GM12878 (cell line): ENCODE measurements at regions not wholly inside any gene's neighbourhood (a gene's known extent, or its start where the extent isn't known, plus 50 kb on each side); places are given as distances from the start of the nearest gene placed in this dataset.

ENCODE experiments used
- ATAC-seq: fragments of 200-7000 bp; cut with Tn5 transposase; 3 replicates; pipeline ENCODE4 v1.9.1; 2020; ENCODE audit warnings: mild to moderate bottlenecking, moderate library complexity
- BruUV-seq: library from RNA; stranded (reverse); fragments of 400-500 nt; replicated peaks from 2 replicates; lab custom pipeline; 2021; lab: Mats Ljungman, UMichigan
- CTCF ChIA-PET: fragments of 300-600 bp; sonication (Branson Sonifier 250); formaldehyde crosslinking; extraction: SDS; loops from one replicate; lab custom pipeline; 2021; ENCODE audit warnings: inconsistent platforms; lab: Yijun Ruan, JAX
- POLR2A ChIA-PET: fragments of 350-600 bp; formaldehyde crosslinking; extraction: SDS; loops from one replicate; lab custom pipeline; 2021; ENCODE audit warnings: inconsistent platforms; lab: Charles Lee
- RAD21 ChIA-PET: fragments of 300-600 bp; sonication (Branson Sonifier 250); formaldehyde crosslinking; loops from one replicate; lab custom pipeline; 2023; ENCODE audit warnings: antibody characterized with exemption; ENCODE audit not compliant: unreplicated experiment; lab: Charles Lee
- SMC1A ChIA-PET: fragments of 300-600 bp; sonication (Branson Sonifier 250); formaldehyde crosslinking; loops from one replicate; lab custom pipeline; 2023; ENCODE audit not compliant: unreplicated experiment, uncharacterized antibody; lab: Charles Lee
- DNase-seq: peaks from one replicate; pipeline ENCODE4 v3.0.0-alpha.2; 2011; ENCODE audit warnings: low read depth, low spot score
- FAIRE-seq: peaks from 3 replicates; lab custom pipeline; 2011; peaks lifted over from hg19 to GRCh38; lab: Jason Lieb, UNC
- H2AFZ ChIP-seq: 2 replicates; pipeline ENCODE4 v1.6.0; 2011; ENCODE audit warnings: low read depth, low read length, control low read depth; ENCODE audit not compliant: control insufficient read depth
- H3K27ac ChIP-seq: 2 replicates; pipeline ENCODE4 v1.5.1; 2011; ENCODE audit warnings: control low read depth; ENCODE audit not compliant: control insufficient read depth, insufficient read depth
- H3K27me3 ChIP-seq, 2 experiments: replicated peaks in 1 of 2; 2 replicates each; pipeline versions ENCODE4 v1.6.0 to v1.6.1; 2011; ENCODE audit warnings: low read length in 1 of 2; ENCODE audit not compliant: control insufficient read depth in 2 of 2, insufficient read depth in 2 of 2
- H3K36me3 ChIP-seq, 2 experiments: 2 replicates each; pipeline ENCODE4 v1.5.1; 2011; ENCODE audit warnings: low read length in 1 of 2; ENCODE audit not compliant: control insufficient read depth in 2 of 2, insufficient read depth in 2 of 2
- H3K4me1 ChIP-seq: 2 replicates; pipeline ENCODE4 v1.6.1; 2011; ENCODE audit warnings: mild to moderate bottlenecking, low read length, moderate library complexity, mixed read lengths; ENCODE audit not compliant: control insufficient read depth, insufficient read depth
- H3K4me2 ChIP-seq: 2 replicates; pipeline ENCODE4 v1.6.0; 2011; ENCODE audit warnings: control low read depth; ENCODE audit not compliant: control insufficient read depth, insufficient read depth
- H3K4me3 ChIP-seq: fragments of 200-600 bp; sonication (generic); 2 replicates; pipeline ENCODE4 v1.5.1; 2016
- H3K79me2 ChIP-seq: 2 replicates; pipeline ENCODE4 v1.6.0; 2011; ENCODE audit warnings: low read length; ENCODE audit not compliant: control insufficient read depth, insufficient read depth
- H3K9ac ChIP-seq: 2 replicates; pipeline ENCODE4 v1.8.0; 2011; ENCODE audit warnings: low read length, control low read depth, mixed read lengths; ENCODE audit not compliant: control insufficient read depth, insufficient read depth
- H3K9me3 ChIP-seq: replicated peaks from 3 replicates; pipeline ENCODE4 v1.5.1; 2011; ENCODE audit warnings: mild to moderate bottlenecking, low read length; ENCODE audit not compliant: control insufficient read depth, insufficient read depth
- H4K20me1 ChIP-seq: 2 replicates; pipeline ENCODE4 v1.6.0; 2011; ENCODE audit not compliant: control insufficient read depth, insufficient read depth
- CBFB ChIP-seq: IDR thresholded peaks from 2 replicates; pipeline ENCODE4 v1.6.1; 2016; ENCODE audit warnings: antibody characterized with exemption, low read depth
- CBX3 ChIP-seq: fragments of 200-600 bp; sonication (generic); IDR thresholded peaks from 2 replicates; pipeline ENCODE4 v1.6.1; 2016; ENCODE audit warnings: low read depth, borderline replicate concordance
- CEBPB ChIP-seq, 2 experiments: fragments of 150-350 bp in 1 of 2; IDR thresholded peaks; 2 replicates each; pipeline ENCODE4 v1.6.1; 2012 to 2014; ENCODE audit warnings: low read depth in 2 of 2, low read length in 2 of 2, borderline replicate concordance in 1 of 2, inconsistent platforms in 1 of 2
- JUND ChIP-seq: IDR thresholded peaks from 2 replicates; pipeline ENCODE4 v1.6.1; 2012; ENCODE audit warnings: low read depth, mild to moderate bottlenecking, low read length, improper control_type of control experiment, moderate library complexity
- MTA2 ChIP-seq: fragments of 450-650 bp; IDR thresholded peaks from 2 replicates; pipeline ENCODE4 v1.6.1; 2016; ENCODE audit warnings: low read depth, mild to moderate bottlenecking, moderate library complexity
- MTA3 ChIP-seq: IDR thresholded peaks from 2 replicates; pipeline ENCODE4 v1.6.1; 2012; ENCODE audit warnings: low read length, inconsistent platforms, borderline replicate concordance
- NR2F1 ChIP-seq: fragments of 450-650 bp; conservative IDR thresholded peaks from 2 replicates; pipeline ENCODE4 v1.6.1; 2017; ENCODE audit warnings: mild to moderate bottlenecking
- RAD51 ChIP-seq: fragments of 450-650 bp; IDR thresholded peaks from 2 replicates; pipeline ENCODE4 v1.6.1; 2016; ENCODE audit warnings: moderate library complexity, mild to moderate bottlenecking, inconsistent platforms
- SIN3A ChIP-seq: IDR thresholded peaks from 2 replicates; pipeline ENCODE4 v1.6.1; 2012; ENCODE audit warnings: low read depth, low read length, improper control_type of control experiment
- SKIL ChIP-seq: fragments of 450-650 bp; IDR thresholded peaks from 2 replicates; pipeline ENCODE4 v1.6.1; 2017; ENCODE audit warnings: mild to moderate bottlenecking, low read depth, inconsistent platforms; ENCODE audit not compliant: poor library complexity, severe bottlenecking
- USF1 ChIP-seq: IDR thresholded peaks from 2 replicates; pipeline ENCODE4 v1.6.1; 2011; ENCODE audit warnings: borderline replicate concordance, low read depth, mild to moderate bottlenecking, moderate library complexity, mixed read lengths, low read length; ENCODE audit not compliant: insufficient read depth; ENCODE audit errors: extremely low read length
- ZNF207 ChIP-seq: fragments of 450-650 bp; IDR thresholded peaks from 2 replicates; pipeline ENCODE4 v1.6.1; 2014; ENCODE audit warnings: antibody characterized with exemption, mild to moderate bottlenecking, borderline replicate concordance
- WGBS: methylation state at CpG from one replicate; pipeline ENCODE4 v1.1.6; 2016; ENCODE audit warnings: low lambda C conversion rate; ENCODE audit not compliant: insufficient replicate concordance, insufficient coverage; ENCODE audit errors: missing lambda C conversion rate; 5-methylcytosine and 5-hydroxymethylcytosine counted together
- in situ Hi-C: fragments of 300-500 bp; cut with MboI; formaldehyde crosslinking; loops from 9 replicates; pipeline ENCODE4 v1.14.3; 2018; ENCODE audit warnings: mixed read lengths
- intact Hi-C: fragments of 100-400 bp; cut with micrococcal nuclease; formaldehyde crosslinking; loops from one replicate; pipeline ENCODE4 v1.14.2; 2022; ENCODE audit not compliant: unreplicated experiment
- TF ChIP-seq, protein P1 (sequence below), 3 experiments: IDR thresholded peaks in 2 of 3; conservative IDR thresholded peaks in 1 of 3; 2 replicates each; pipeline ENCODE4 v1.5.1; 2011; ENCODE audit warnings: low read depth in 3 of 3, low read length in 3 of 3, mild to moderate bottlenecking in 3 of 3, control low read depth in 2 of 3, moderate library complexity in 2 of 3, inconsistent platforms in 1 of 3, mixed read lengths in 1 of 3; ENCODE audit not compliant: control insufficient read depth in 2 of 3, insufficient read depth in 1 of 3; ENCODE audit errors: extremely low read depth in 1 of 3

- no peaks in the 10 kb centered on the region for H3K79me2 ChIP-seq
- peak; percentile 24; the same call in 2 of the 3 replicates for ATAC-seq
- no peaks in the 10 kb centered on the region for H3K27me3 ChIP-seq
- H3K9me3 ChIP-seq, result no peaks in the 10 kb centered on the region
- FAIRE-seq, result no peak
- intact Hi-C loops, result no loop called here
- DNase-seq, result no peak
- no peak overlapping the region for H3K9ac ChIP-seq
- no peaks in the 10 kb centered on the region for H3K4me1 ChIP-seq
- POLR2A ChIA-PET, result no interaction called here
- no peak overlapping the region for H2AFZ ChIP-seq
- TF ChIP-seq USF1, result no peak
- TF ChIP-seq NR2F1, result no peak
- TF ChIP-seq MTA3, result no peak
- TF ChIP-seq CBX3, result no peak
- no peak for TF ChIP-seq JUND
- TF ChIP-seq SKIL, result no peak
- TF ChIP-seq SIN3A, result no peak
- no peak for TF ChIP-seq ZNF207
- TF ChIP-seq, protein P1, sequence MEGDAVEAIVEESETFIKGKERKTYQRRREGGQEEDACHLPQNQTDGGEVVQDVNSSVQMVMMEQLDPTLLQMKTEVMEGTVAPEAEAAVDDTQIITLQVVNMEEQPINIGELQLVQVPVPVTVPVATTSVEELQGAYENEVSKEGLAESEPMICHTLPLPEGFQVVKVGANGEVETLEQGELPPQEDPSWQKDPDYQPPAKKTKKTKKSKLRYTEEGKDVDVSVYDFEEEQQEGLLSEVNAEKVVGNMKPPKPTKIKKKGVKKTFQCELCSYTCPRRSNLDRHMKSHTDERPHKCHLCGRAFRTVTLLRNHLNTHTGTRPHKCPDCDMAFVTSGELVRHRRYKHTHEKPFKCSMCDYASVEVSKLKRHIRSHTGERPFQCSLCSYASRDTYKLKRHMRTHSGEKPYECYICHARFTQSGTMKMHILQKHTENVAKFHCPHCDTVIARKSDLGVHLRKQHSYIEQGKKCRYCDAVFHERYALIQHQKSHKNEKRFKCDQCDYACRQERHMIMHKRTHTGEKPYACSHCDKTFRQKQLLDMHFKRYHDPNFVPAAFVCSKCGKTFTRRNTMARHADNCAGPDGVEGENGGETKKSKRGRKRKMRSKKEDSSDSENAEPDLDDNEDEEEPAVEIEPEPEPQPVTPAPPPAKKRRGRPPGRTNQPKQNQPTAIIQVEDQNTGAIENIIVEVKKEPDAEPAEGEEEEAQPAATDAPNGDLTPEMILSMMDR (IDR thresholded peaks at IDR 0.05 in 2 of 3, conservative IDR thresholded peaks at IDR 0.05 in 1 of 3; ENCODE audit: control insufficient read depth in 2 of 3, extremely low read depth in 1 of 3, insufficient read depth in 1 of 3, low read depth in 3 of 3, low read length in 3 of 3), result no peak
- TF ChIP-seq RAD51, result no peak
- no peak for TF ChIP-seq CBFB
- no peak for TF ChIP-seq MTA2
- no peak for TF ChIP-seq CEBPB (IDR thresholded peaks at IDR 0.05; ENCODE audit: borderline replicate concordance in 1 of 2, low read depth in 2 of 2, low read length in 2 of 2)
- WGBS, result 4% methylated on average over 1 of the region's 1 CpG
- no peak overlapping the region for H3K27ac ChIP-seq
- SMC1A ChIA-PET, result no interaction called here
- in situ Hi-C loops, result no loop called here
- no peaks in the 10 kb centered on the region for H4K20me1 ChIP-seq
- no peak overlapping the region for H3K4me2 ChIP-seq
- BruUV-seq, result no TSS peak
- H3K4me3 ChIP-seq, result no peak overlapping the region
- CTCF ChIA-PET, result no interaction called here
- RAD21 ChIA-PET, result no interaction called here
- H3K36me3 ChIP-seq, result no peaks in the 10 kb centered on the region
Observed at GRCh38 chr10:90587081-90587491, 270.8 kb downstream of the HTR7 start.
